ENCODE measurements at regions not wholly inside any gene's neighbourhood (a gene's known extent, or its start where the extent isn't known, plus 50 kb on each side); places are given as distances from the start of the nearest gene placed in this dataset.

- H3K9ac ChIP-seq (ENCODE audit: low read length), result no peak overlapping the region
- H3K18ac ChIP-seq (ENCODE audit: low read depth in 1 of 2, low read length in 2 of 2), result no peak overlapping the region
- H3K27me3 ChIP-seq (ENCODE audit: control insufficient read depth in 1 of 2, insufficient read depth in 1 of 2, low read length in 2 of 2), result no peaks in the 10 kb centered on the region
- H3K4me2 ChIP-seq (ENCODE audit: low read length, poor library complexity, severe bottlenecking), result no peak overlapping the region
- DNase-seq, result no peak
- H4K91ac ChIP-seq (ENCODE audit: low read length), result no peak overlapping the region
- H3K27ac ChIP-seq (ENCODE audit: low read length, poor library complexity, severe bottlenecking), result no peak overlapping the region
- H3K23ac ChIP-seq (ENCODE audit: low read length in 2 of 2), result no peak overlapping the region
- no peak overlapping the region for H2BK5ac ChIP-seq (ENCODE audit: low read depth, low read length, poor library complexity, severe bottlenecking)
- 77% methylated on average over 2 of the region's 2 CpGs for WGBS
- no peak overlapping the region for H2BK15ac ChIP-seq (ENCODE audit: low read depth, poor library complexity, severe bottlenecking)
- no peak overlapping the region for H2AFZ ChIP-seq (ENCODE audit: low read depth, low read length)
- no peak overlapping the region for H3K14ac ChIP-seq (ENCODE audit: low read length in 2 of 2)
- no peak overlapping the region for H3K4me3 ChIP-seq (ENCODE audit: insufficient read depth in 1 of 2, low read depth in 1 of 2, low read length in 2 of 2)
- H2AK5ac ChIP-seq (ENCODE audit: low read length, severe bottlenecking), result no peak overlapping the region
- no peaks in the 10 kb centered on the region for H3K4me1 ChIP-seq (ENCODE audit: control insufficient read depth, insufficient read depth, low read depth, low read length)
- no peak overlapping the region for H3K4ac ChIP-seq (ENCODE audit: low read depth in 1 of 2, low read length in 2 of 2)
- H3K79me1 ChIP-seq (replicated peaks; ENCODE audit: low read length, poor library complexity, severe bottlenecking), result no peaks in the 10 kb centered on the region
- H3K36me3 ChIP-seq (ENCODE audit: control insufficient read depth in 1 of 2, insufficient read depth in 2 of 2, low read depth in 1 of 2, low read length in 2 of 2), result no peaks in the 10 kb centered on the region
- H2BK12ac ChIP-seq (ENCODE audit: low read length in 2 of 2), result no peak overlapping the region
- no peak overlapping the region for H4K8ac ChIP-seq (ENCODE audit: low read length)
- H2BK120ac ChIP-seq (ENCODE audit: low read depth, low read length), result no peak overlapping the region
- H3K9me3 ChIP-seq (ENCODE audit: control insufficient read depth, low read length), result peaks cover 5% of the 10 kb centered on the region
Observed at GRCh38 chr4:108502356-108502755, 118.0 kb upstream of the RPL34 start.

- no peak overlapping the region for H2BK15ac ChIP-seq (ENCODE audit: low read depth, poor library complexity, severe bottlenecking)
- no peak overlapping the region for H3K27ac ChIP-seq (ENCODE audit: low read length, poor library complexity, severe bottlenecking)
- no peaks in the 10 kb centered on the region for H3K79me1 ChIP-seq (replicated peaks; ENCODE audit: low read length, poor library complexity, severe bottlenecking)
- no peak overlapping the region for H3K4ac ChIP-seq (ENCODE audit: low read depth in 1 of 2, low read length in 2 of 2)
- H3K9ac ChIP-seq (ENCODE audit: low read length), result no peak overlapping the region
- H2BK12ac ChIP-seq (ENCODE audit: low read length in 2 of 2), result no peak overlapping the region
- no peak overlapping the region for H3K23ac ChIP-seq (ENCODE audit: low read length in 2 of 2)
- H3K18ac ChIP-seq (ENCODE audit: low read depth in 1 of 2, low read length in 2 of 2), result no peak overlapping the region
- H3K36me3 ChIP-seq (ENCODE audit: control insufficient read depth in 1 of 2, insufficient read depth in 2 of 2, low read depth in 1 of 2, low read length in 2 of 2), result no peaks in the 10 kb centered on the region
- no peak overlapping the region for H3K4me2 ChIP-seq (ENCODE audit: low read length, poor library complexity, severe bottlenecking)
- H4K91ac ChIP-seq (ENCODE audit: low read length), result no peak overlapping the region
- H3K9me3 ChIP-seq (ENCODE audit: control insufficient read depth, low read length), result peaks cover 24% of the 10 kb centered on the region
- no peak overlapping the region for H3K4me3 ChIP-seq (ENCODE audit: insufficient read depth in 1 of 2, low read depth in 1 of 2, low read length in 2 of 2)
- no peak overlapping the region for H2AFZ ChIP-seq (ENCODE audit: low read depth, low read length)
- no peak overlapping the region for H2BK5ac ChIP-seq (ENCODE audit: low read depth, low read length, poor library complexity, severe bottlenecking)
- H2AK5ac ChIP-seq (ENCODE audit: low read length, severe bottlenecking), result no peak overlapping the region
- no peak overlapping the region for H4K8ac ChIP-seq (ENCODE audit: low read length)
- no peaks in the 10 kb centered on the region for H3K27me3 ChIP-seq (ENCODE audit: control insufficient read depth in 1 of 2, insufficient read depth in 1 of 2, low read length in 2 of 2)
- H2BK120ac ChIP-seq (ENCODE audit: low read depth, low read length), result no peak overlapping the region
- H3K14ac ChIP-seq (ENCODE audit: low read length in 2 of 2), result no peak overlapping the region
- no peaks in the 10 kb centered on the region for H3K4me1 ChIP-seq (ENCODE audit: control insufficient read depth, insufficient read depth, low read depth, low read length)
- no peak for DNase-seq
- WGBS, result 94% methylated on average over 2 of the region's 3 CpGs
Observed at GRCh38 chr4:108498925-108499324, 121.5 kb upstream of the RPL34 start.

- Histone ChIP-seq H3K9ac (ENCODE audit: low read length) (no peak overlapping the region), H4K91ac (ENCODE audit: low read length) (no peak overlapping the region), H2AFZ (ENCODE audit: low read depth, low read length) (no peak overlapping the region), H3K9me3 (ENCODE audit: control insufficient read depth, low read length) (peaks cover 38% of the 10 kb centered on the region), H3K4me1 (ENCODE audit: control insufficient read depth, insufficient read depth, low read depth, low read length) (no peaks in the 10 kb centered on the region), H3K23ac (ENCODE audit: low read length in 2 of 2) (no peak overlapping the region), H3K27me3 (ENCODE audit: control insufficient read depth in 1 of 2, insufficient read depth in 1 of 2, low read length in 2 of 2) (no peaks in the 10 kb centered on the region), H3K14ac (ENCODE audit: low read length in 2 of 2) (no peak overlapping the region), H3K18ac (ENCODE audit: low read depth in 1 of 2, low read length in 2 of 2) (no peak overlapping the region), H3K27ac (ENCODE audit: low read length, poor library complexity, severe bottlenecking) (no peak overlapping the region), H2BK120ac (ENCODE audit: low read depth, low read length) (no peak overlapping the region), H3K36me3 (ENCODE audit: control insufficient read depth in 1 of 2, insufficient read depth in 2 of 2, low read depth in 1 of 2, low read length in 2 of 2) (no peaks in the 10 kb centered on the region), H4K8ac (ENCODE audit: low read length) (no peak overlapping the region), H3K4me3 (ENCODE audit: insufficient read depth in 1 of 2, low read depth in 1 of 2, low read length in 2 of 2) (no peak overlapping the region), H2BK12ac (ENCODE audit: low read length in 2 of 2) (no peak overlapping the region), H2BK15ac (ENCODE audit: low read depth, poor library complexity, severe bottlenecking) (no peak overlapping the region), H3K79me1 (replicated peaks; ENCODE audit: low read length, poor library complexity, severe bottlenecking) (no peaks in the 10 kb centered on the region), H3K4me2 (ENCODE audit: low read length, poor library complexity, severe bottlenecking) (no peak overlapping the region), H2AK5ac (ENCODE audit: low read length, severe bottlenecking) (no peak overlapping the region), H2BK5ac (ENCODE audit: low read depth, low read length, poor library complexity, severe bottlenecking) (no peak overlapping the region), H3K4ac (ENCODE audit: low read depth in 1 of 2, low read length in 2 of 2) (no peak overlapping the region)
- DNase-seq, result no peak
Observed at GRCh38 chr4:108493596-108493931, 126.8 kb upstream of the RPL34 start.

- Histone ChIP-seq H2BK12ac (ENCODE audit: low read length in 2 of 2) (no peak overlapping the region), H3K27me3 (ENCODE audit: control insufficient read depth in 1 of 2, insufficient read depth in 1 of 2, low read length in 2 of 2) (no peaks in the 10 kb centered on the region), H2BK5ac (ENCODE audit: low read depth, low read length, poor library complexity, severe bottlenecking) (no peak overlapping the region), H2BK120ac (ENCODE audit: low read depth, low read length) (no peak overlapping the region), H3K9ac (ENCODE audit: low read length) (no peak overlapping the region), H3K18ac (ENCODE audit: low read depth in 1 of 2, low read length in 2 of 2) (no peak overlapping the region), H3K9me3 (ENCODE audit: control insufficient read depth, low read length) (peaks cover 38% of the 10 kb centered on the region), H4K8ac (ENCODE audit: low read length) (no peak overlapping the region), H2AFZ (ENCODE audit: low read depth, low read length) (no peak overlapping the region), H2BK15ac (ENCODE audit: low read depth, poor library complexity, severe bottlenecking) (no peak overlapping the region), H3K4ac (ENCODE audit: low read depth in 1 of 2, low read length in 2 of 2) (no peak overlapping the region), H3K36me3 (ENCODE audit: control insufficient read depth in 1 of 2, insufficient read depth in 2 of 2, low read depth in 1 of 2, low read length in 2 of 2) (no peaks in the 10 kb centered on the region), H4K91ac (ENCODE audit: low read length) (no peak overlapping the region), H3K4me3 (ENCODE audit: insufficient read depth in 1 of 2, low read depth in 1 of 2, low read length in 2 of 2) (no peak overlapping the region), H3K4me2 (ENCODE audit: low read length, poor library complexity, severe bottlenecking) (no peak overlapping the region), H3K14ac (ENCODE audit: low read length in 2 of 2) (no peak overlapping the region), H3K23ac (ENCODE audit: low read length in 2 of 2) (no peak overlapping the region), H3K79me1 (replicated peaks; ENCODE audit: low read length, poor library complexity, severe bottlenecking) (no peaks in the 10 kb centered on the region), H3K27ac (ENCODE audit: low read length, poor library complexity, severe bottlenecking) (no peak overlapping the region), H2AK5ac (ENCODE audit: low read length, severe bottlenecking) (no peak overlapping the region), H3K4me1 (ENCODE audit: control insufficient read depth, insufficient read depth, low read depth, low read length) (no peaks in the 10 kb centered on the region)
- peak; percentile 42 for DNase-seq
- WGBS, result 45% methylated on average over 3 of the region's 4 CpGs
Observed at GRCh38 chr4:108492816-108493595, 127.4 kb upstream of the RPL34 start.
